ENCODE measurements at regions not wholly inside any gene's neighbourhood (a gene's known extent, or its start where the extent isn't known, plus 50 kb on each side); places are given as distances from the start of the nearest gene placed in this dataset.

GRCh38 chr1:72745413-72745812, 463.1 kb upstream of the NEGR1 start:
- ATAC-seq = no peak
- H3K27me3 Mint-ChIP-seq (ENCODE audit: low read depth) = no peaks in the 10 kb centered on the region
- H3K27ac Mint-ChIP-seq = no peak overlapping the region
- no peak for DNase-seq
- H3K36me3 Mint-ChIP-seq (ENCODE audit: low read depth) = no peaks in the 10 kb centered on the region
- H3K9me3 Mint-ChIP-seq (ENCODE audit: insufficient read depth) = no peaks in the 10 kb centered on the region
- H3K4me3 Mint-ChIP-seq = no peak overlapping the region
- POLR2A ChIA-PET = no interaction called here
- no peaks in the 10 kb centered on the region for H3K4me1 Mint-ChIP-seq (ENCODE audit: low read depth)
- CTCF ChIA-PET = no interaction called here

- CTCF ChIA-PET = no interaction called here
- Mint-ChIP-seq H3K27ac (no peak overlapping the region), H3K9me3 (ENCODE audit: insufficient read depth) (peaks cover 11% of the 10 kb centered on the region), H3K4me1 (ENCODE audit: low read depth) (no peaks in the 10 kb centered on the region), H3K4me3 (no peak overlapping the region), H3K27me3 (ENCODE audit: low read depth) (no peaks in the 10 kb centered on the region), H3K36me3 (ENCODE audit: low read depth) (no peaks in the 10 kb centered on the region)
- DNase-seq = no peak
- POLR2A ChIA-PET = no interaction called here
- no peak for ATAC-seq
Measured at GRCh38 chr1:72734415-72734814, 452.1 kb upstream of the NEGR1 start.

- Mint-ChIP-seq H3K27ac (no peak overlapping the region), H3K4me3 (no peak overlapping the region), H3K36me3 (ENCODE audit: low read depth) (no peaks in the 10 kb centered on the region), H3K4me1 (ENCODE audit: low read depth) (no peaks in the 10 kb centered on the region), H3K27me3 (ENCODE audit: low read depth) (no peaks in the 10 kb centered on the region), H3K9me3 (ENCODE audit: insufficient read depth) (peaks cover 4% of the 10 kb centered on the region)
- POLR2A ChIA-PET = no interaction called here
- no peak for ATAC-seq
- CTCF ChIA-PET = no interaction called here
- no peak for DNase-seq
Measured at GRCh38 chr1:72724951-72725861, 442.9 kb upstream of the NEGR1 start.

DNA sequence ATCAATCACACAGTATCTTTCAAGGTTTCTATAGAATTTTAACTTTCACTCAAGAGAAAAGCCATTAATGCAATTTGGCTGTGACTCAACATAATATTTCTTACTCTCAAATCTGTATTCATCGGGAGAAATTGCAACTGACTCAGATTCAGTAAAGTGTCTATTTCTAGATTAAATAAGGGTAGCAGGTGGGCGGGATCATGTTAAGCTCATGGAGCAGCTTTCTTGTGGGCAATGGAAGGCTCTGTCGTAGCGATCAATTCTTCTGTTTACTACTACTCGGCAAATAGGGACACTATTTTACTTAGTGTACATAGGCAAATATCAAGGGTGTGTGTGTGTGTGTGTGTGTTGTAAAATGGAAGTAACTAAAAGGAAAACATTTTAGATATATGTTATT, 423.6 kb upstream of the NEGR1 start:
- no peaks in the 10 kb centered on the region for H3K4me1 Mint-ChIP-seq (ENCODE audit: low read depth)
- H3K27me3 Mint-ChIP-seq (ENCODE audit: low read depth) = no peaks in the 10 kb centered on the region
- ChIA-PET POLR2A (no interaction called here), CTCF (no interaction called here)
- no peak overlapping the region for H3K4me3 Mint-ChIP-seq
- no peaks in the 10 kb centered on the region for H3K36me3 Mint-ChIP-seq (ENCODE audit: low read depth)
- DNase-seq = no peak
- no peaks in the 10 kb centered on the region for H3K9me3 Mint-ChIP-seq (ENCODE audit: insufficient read depth)
- H3K27ac Mint-ChIP-seq = no peak overlapping the region
- no peak for ATAC-seq

DNA sequence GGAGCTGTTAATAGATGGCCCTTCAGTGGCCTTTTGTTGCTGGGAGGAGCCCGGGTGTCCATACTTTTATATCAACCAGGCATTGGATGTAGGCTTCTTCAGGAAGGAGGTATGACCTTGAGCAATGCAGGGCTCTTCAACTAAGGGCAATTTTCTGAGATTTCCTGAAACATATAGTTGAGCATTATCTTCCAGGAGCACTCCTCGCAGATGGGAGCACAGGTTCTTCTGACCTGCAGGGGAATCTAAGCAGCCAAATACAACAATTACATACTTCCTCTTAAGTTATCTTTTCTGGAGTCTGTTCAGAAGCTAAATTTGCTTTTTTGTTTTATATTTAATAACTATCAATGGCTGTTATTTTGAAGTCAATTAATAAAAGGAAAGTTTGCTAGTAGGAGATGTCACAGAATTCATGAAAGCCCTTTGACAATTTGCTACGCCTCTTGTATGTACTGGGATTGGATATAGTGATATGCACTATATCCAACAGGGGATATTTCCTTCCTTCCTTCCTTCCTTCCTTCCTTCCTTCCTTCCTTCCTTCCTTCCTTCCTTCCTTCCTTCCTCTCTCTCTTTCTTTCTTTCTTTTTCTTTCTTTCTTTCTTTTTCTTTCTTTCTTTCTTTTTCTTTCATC, 422.6 kb upstream of the NEGR1 start:
- no peaks in the 10 kb centered on the region for H3K9me3 Mint-ChIP-seq (ENCODE audit: insufficient read depth)
- ChIA-PET POLR2A (no interaction called here), CTCF (no interaction called here)
- no peak overlapping the region for H3K4me3 Mint-ChIP-seq
- H3K27me3 Mint-ChIP-seq (ENCODE audit: low read depth) = no peaks in the 10 kb centered on the region
- H3K4me1 Mint-ChIP-seq (ENCODE audit: low read depth) = no peaks in the 10 kb centered on the region
- ATAC-seq (no peak), DNase-seq (no peak)
- no peaks in the 10 kb centered on the region for H3K36me3 Mint-ChIP-seq (ENCODE audit: low read depth)
- H3K27ac Mint-ChIP-seq = no peak overlapping the region

GRCh38 chr1:72697410-72697809, 415.1 kb upstream of the NEGR1 start:
- no peaks in the 10 kb centered on the region for H3K9me3 Mint-ChIP-seq (ENCODE audit: insufficient read depth)
- H3K36me3 Mint-ChIP-seq (ENCODE audit: low read depth) = no peaks in the 10 kb centered on the region
- no peaks in the 10 kb centered on the region for H3K4me1 Mint-ChIP-seq (ENCODE audit: low read depth)
- DNase-seq (no peak), ATAC-seq (no peak)
- H3K4me3 Mint-ChIP-seq = no peak overlapping the region
- ChIA-PET CTCF (no interaction called here), POLR2A (no interaction called here)
- no peaks in the 10 kb centered on the region for H3K27me3 Mint-ChIP-seq (ENCODE audit: low read depth)
- H3K27ac Mint-ChIP-seq = no peak overlapping the region

DNA sequence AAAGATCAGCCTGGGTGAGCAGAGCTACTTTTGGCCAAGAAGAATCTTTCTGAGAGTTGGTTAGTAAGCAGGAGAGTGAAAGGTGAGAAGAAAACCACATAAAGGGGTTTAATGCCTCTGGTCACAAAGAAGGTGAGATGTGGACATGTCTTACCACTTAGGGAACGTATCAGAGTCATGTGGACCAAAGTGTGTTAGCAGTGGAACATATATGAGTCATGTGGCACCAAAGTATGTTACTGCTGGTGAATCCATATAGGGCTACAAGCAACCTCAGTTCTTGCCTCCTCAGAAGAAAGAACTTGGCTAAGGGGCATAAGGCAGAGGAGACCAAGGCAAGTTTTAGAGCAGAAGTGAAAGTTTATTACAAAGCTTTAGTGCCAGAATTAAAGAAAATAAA, 411.6 kb upstream of the NEGR1 start:
- H3K27ac Mint-ChIP-seq = no peak overlapping the region
- no peak overlapping the region for H3K4me3 Mint-ChIP-seq
- ChIA-PET POLR2A (no interaction called here), CTCF (no interaction called here)
- no peak for ATAC-seq
- H3K4me1 Mint-ChIP-seq (ENCODE audit: low read depth) = no peaks in the 10 kb centered on the region
- DNase-seq = no peak
- H3K9me3 Mint-ChIP-seq (ENCODE audit: insufficient read depth) = no peaks in the 10 kb centered on the region
- H3K27me3 Mint-ChIP-seq (ENCODE audit: low read depth) = no peaks in the 10 kb centered on the region
- H3K36me3 Mint-ChIP-seq (ENCODE audit: low read depth) = no peaks in the 10 kb centered on the region

DNA sequence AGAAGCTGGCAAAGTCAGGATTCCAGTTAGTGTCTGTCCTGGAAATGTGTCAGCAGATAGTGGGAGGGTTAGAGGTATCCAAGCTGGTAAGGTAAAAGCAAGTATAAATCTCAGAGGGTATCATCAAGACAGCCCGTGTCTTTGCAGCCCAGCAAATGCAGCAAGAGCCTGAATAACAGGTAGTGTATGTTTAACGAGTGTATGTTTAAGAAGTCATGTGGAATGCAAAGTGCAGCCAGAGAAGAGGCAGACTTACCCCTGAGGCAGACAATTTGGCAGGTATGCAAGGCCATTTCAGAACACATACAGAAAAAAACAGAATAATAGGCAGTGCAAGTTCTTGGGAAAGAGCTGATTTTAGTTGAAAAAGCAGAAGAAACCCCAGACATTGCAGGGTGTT, 411.0 kb upstream of the NEGR1 start:
- no peak overlapping the region for H3K4me3 Mint-ChIP-seq
- H3K36me3 Mint-ChIP-seq (ENCODE audit: low read depth) = no peaks in the 10 kb centered on the region
- DNase-seq (no peak), ATAC-seq (no peak)
- POLR2A ChIA-PET = no interaction called here
- H3K4me1 Mint-ChIP-seq (ENCODE audit: low read depth) = no peaks in the 10 kb centered on the region
- CTCF ChIA-PET = no interaction called here
- H3K9me3 Mint-ChIP-seq (ENCODE audit: insufficient read depth) = no peaks in the 10 kb centered on the region
- no peak overlapping the region for H3K27ac Mint-ChIP-seq
- no peaks in the 10 kb centered on the region for H3K27me3 Mint-ChIP-seq (ENCODE audit: low read depth)

DNA sequence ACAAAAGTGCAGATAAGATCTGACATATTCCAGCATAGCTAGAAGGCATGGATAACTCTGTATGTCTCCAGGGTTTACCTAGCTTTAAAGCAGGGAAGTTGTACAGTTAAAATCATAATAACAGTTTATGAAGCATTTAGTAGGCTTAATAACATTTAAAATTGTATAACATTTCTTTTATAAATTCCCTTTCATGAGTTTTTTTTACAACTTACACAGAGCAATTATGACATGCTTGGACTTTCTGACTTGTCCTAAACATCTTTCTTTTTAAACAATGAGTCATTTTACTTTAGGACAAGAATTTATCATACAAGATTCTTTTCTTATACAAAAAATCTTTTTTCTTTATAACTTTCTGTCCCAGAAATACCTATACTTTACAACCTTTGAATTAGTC, 408.5 kb upstream of the NEGR1 start:
- CTCF ChIA-PET = no interaction called here
- no peaks in the 10 kb centered on the region for H3K4me1 Mint-ChIP-seq (ENCODE audit: low read depth)
- H3K9me3 Mint-ChIP-seq (ENCODE audit: insufficient read depth) = no peaks in the 10 kb centered on the region
- no peaks in the 10 kb centered on the region for H3K27me3 Mint-ChIP-seq (ENCODE audit: low read depth)
- no peak overlapping the region for H3K4me3 Mint-ChIP-seq
- POLR2A ChIA-PET = no interaction called here
- DNase-seq (no peak), ATAC-seq (no peak)
- H3K27ac Mint-ChIP-seq = no peak overlapping the region
- H3K36me3 Mint-ChIP-seq (ENCODE audit: low read depth) = no peaks in the 10 kb centered on the region

DNA sequence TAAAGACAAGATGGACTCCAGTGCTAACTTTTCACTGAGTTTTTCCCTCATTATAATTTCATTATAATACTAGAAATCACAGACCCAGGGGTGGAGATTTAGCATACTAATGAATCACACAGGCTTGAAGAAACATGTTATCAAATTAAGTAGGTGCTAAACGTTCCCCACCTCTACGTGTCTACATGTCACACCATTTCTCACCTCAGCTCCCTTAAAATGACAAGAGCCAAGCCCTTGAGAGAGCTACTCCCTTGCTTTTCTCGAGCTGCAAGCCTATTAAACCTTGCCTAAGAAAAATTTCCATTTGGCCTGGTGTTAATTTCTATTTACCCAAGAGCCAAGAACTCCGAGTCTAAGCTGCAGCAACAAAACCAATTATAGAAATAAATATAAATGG, 396.3 kb upstream of the NEGR1 start:
- Mint-ChIP-seq H3K27ac (no peak overlapping the region), H3K36me3 (ENCODE audit: low read depth) (no peaks in the 10 kb centered on the region), H3K9me3 (ENCODE audit: insufficient read depth) (no peaks in the 10 kb centered on the region), H3K4me1 (ENCODE audit: low read depth) (no peaks in the 10 kb centered on the region), H3K4me3 (no peak overlapping the region), H3K27me3 (ENCODE audit: low read depth) (no peaks in the 10 kb centered on the region)
- POLR2A ChIA-PET = no interaction called here
- ATAC-seq = no peak
- DNase-seq = no peak
- CTCF ChIA-PET = no interaction called here

DNA sequence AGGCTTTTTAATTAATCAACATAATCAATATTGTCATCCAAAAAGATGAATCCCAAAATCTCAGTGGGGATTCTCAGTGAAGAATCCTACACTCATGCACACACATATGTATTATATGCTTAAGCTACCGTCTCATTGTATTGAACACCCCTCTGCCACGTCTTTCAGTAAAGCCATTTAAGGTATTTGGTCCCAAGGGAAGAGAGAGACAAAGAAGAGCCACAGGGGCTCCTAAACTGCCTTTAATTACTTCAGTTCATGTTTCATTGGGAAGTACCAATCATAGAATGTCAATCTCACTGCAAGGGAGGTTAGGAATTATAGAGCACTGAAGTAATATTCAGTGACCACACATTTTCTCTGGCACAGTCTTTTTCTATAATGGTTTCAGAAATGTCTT, 388.6 kb upstream of the NEGR1 start:
- H3K36me3 Mint-ChIP-seq (ENCODE audit: low read depth) = no peaks in the 10 kb centered on the region
- ATAC-seq (no peak), DNase-seq (no peak)
- H3K4me3 Mint-ChIP-seq = no peak overlapping the region
- H3K27me3 Mint-ChIP-seq (ENCODE audit: low read depth) = no peaks in the 10 kb centered on the region
- CTCF ChIA-PET = no interaction called here
- no peak overlapping the region for H3K27ac Mint-ChIP-seq
- no peaks in the 10 kb centered on the region for H3K4me1 Mint-ChIP-seq (ENCODE audit: low read depth)
- POLR2A ChIA-PET = no interaction called here
- no peaks in the 10 kb centered on the region for H3K9me3 Mint-ChIP-seq (ENCODE audit: insufficient read depth)

DNA sequence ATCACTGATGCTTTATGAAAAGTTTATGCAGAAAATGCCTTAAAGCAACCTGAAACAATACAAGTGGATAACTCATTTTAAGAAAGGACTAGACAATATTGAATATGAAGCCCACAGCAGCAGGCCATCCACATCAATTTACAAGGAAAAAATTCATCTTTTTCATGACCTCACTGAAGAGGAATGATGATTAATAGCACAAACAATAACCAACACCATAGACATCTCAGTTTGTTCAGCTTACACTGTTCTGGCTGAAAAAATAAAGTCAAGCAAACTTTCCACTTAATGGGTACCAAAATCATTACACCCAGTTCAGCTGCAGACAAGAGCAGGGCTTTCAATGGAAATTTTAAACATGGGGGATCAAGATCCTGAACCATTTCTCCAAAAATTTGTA, 380.6 kb upstream of the NEGR1 start:
- ChIA-PET CTCF (no interaction called here), POLR2A (no interaction called here)
- DNase-seq = no peak
- H3K4me3 Mint-ChIP-seq = no peak overlapping the region
- no peaks in the 10 kb centered on the region for H3K4me1 Mint-ChIP-seq (ENCODE audit: low read depth)
- no peaks in the 10 kb centered on the region for H3K36me3 Mint-ChIP-seq (ENCODE audit: low read depth)
- no peaks in the 10 kb centered on the region for H3K9me3 Mint-ChIP-seq (ENCODE audit: insufficient read depth)
- H3K27ac Mint-ChIP-seq = no peak overlapping the region
- ATAC-seq = no peak
- H3K27me3 Mint-ChIP-seq (ENCODE audit: low read depth) = no peaks in the 10 kb centered on the region

Data from activated CD8-positive, alpha-beta T cell treated with anti-CD3 and anti-CD28 coated beads, Interleukin-2, amount 10 ng/mL, durations not matched to agents 7 days and 5 days (primary cell).